GM23338 (cell line): ENCODE measurements at regions not wholly inside any gene's neighbourhood (a gene's known extent, or its start where the extent isn't known, plus 50 kb on each side); places are given as distances from the start of the nearest gene placed in this dataset.

ENCODE experiments used
- ATAC-seq: fragments of 200-7000 bp; cut with Tn5 transposase; 3 replicates; pipeline ENCODE4 v1.9.1; 2020
- DNase-seq: peaks from one replicate; pipeline ENCODE4 v3.0.0-alpha.2; 2015; ENCODE audit warnings: low spot score
- H2AFZ ChIP-seq: fragments of 200-600 bp; sonication (generic); 2 replicates; pipeline ENCODE4 v1.8.0; 2016; ENCODE audit warnings: antibody characterized with exemption, mild to moderate bottlenecking, moderate library complexity
- H3F3A ChIP-seq: fragments of 200-600 bp; sonication (generic); replicated peaks from 2 replicates; pipeline ENCODE4 v1.8.0; 2017; ENCODE audit warnings: antibody characterized with exemption, mixed run types, low read depth
- H3K27ac ChIP-seq: fragments of 200-600 bp; sonication (generic); 2 replicates; pipeline ENCODE4 v1.6.1; 2016; ENCODE audit warnings: low read depth
- H3K27me3 ChIP-seq: fragments of 200-600 bp; sonication (generic); 2 replicates; pipeline ENCODE4 v1.8.0; 2016; ENCODE audit warnings: mild to moderate bottlenecking, mixed run types, moderate library complexity; ENCODE audit not compliant: insufficient read depth
- H3K36me3 ChIP-seq: fragments of 200-600 bp; sonication (generic); 2 replicates; pipeline ENCODE4 v1.8.0; 2016; ENCODE audit warnings: mild to moderate bottlenecking; ENCODE audit not compliant: insufficient read depth
- H3K4me1 ChIP-seq: fragments of 200-600 bp; sonication (generic); 2 replicates; pipeline ENCODE4 v1.8.0; 2016; ENCODE audit warnings: mild to moderate bottlenecking, moderate library complexity; ENCODE audit not compliant: insufficient read depth
- H3K4me2 ChIP-seq: fragments of 200-600 bp; sonication (generic); 2 replicates; pipeline ENCODE4 v1.7.1; 2017; ENCODE audit warnings: mixed run types
- H3K4me3 ChIP-seq: fragments of 200-600 bp; sonication (generic); 2 replicates; pipeline ENCODE4 v1.6.1; 2016; ENCODE audit warnings: mixed run types
- H3K79me2 ChIP-seq: fragments of 200-600 bp; sonication (generic); replicated peaks from 2 replicates; pipeline ENCODE4 v1.8.0; 2017; ENCODE audit warnings: mild to moderate bottlenecking; ENCODE audit not compliant: insufficient read depth
- H3K9me2 ChIP-seq: fragments of 200-600 bp; sonication (generic); 2 replicates; pipeline ENCODE4 v1.8.0; 2017; ENCODE audit not compliant: insufficient read depth
- H4K20me1 ChIP-seq: fragments of 200-600 bp; sonication (generic); replicated peaks from 2 replicates; pipeline ENCODE4 v1.8.0; 2017; ENCODE audit warnings: mild to moderate bottlenecking; ENCODE audit not compliant: insufficient read depth
- H3K27ac Mint-ChIP-seq: 2 replicates; pipeline ENCODE4 v1.8.0; 2020; ENCODE audit warnings: inconsistent platforms, mild to moderate bottlenecking, moderate library complexity, mixed read lengths
- H3K27me3 Mint-ChIP-seq: 3 replicates; pipeline ENCODE4 v1.8.0; 2022; ENCODE audit warnings: low read depth, mild to moderate bottlenecking, moderate library complexity, mixed read lengths, inconsistent platforms; ENCODE audit not compliant: insufficient read depth, poor library complexity
- H3K36me3 Mint-ChIP-seq: 3 replicates; pipeline ENCODE4 v1.8.0; 2021; ENCODE audit warnings: low read depth, mild to moderate bottlenecking, inconsistent platforms, moderate library complexity, mixed read lengths
- H3K4me1 Mint-ChIP-seq: 3 replicates; pipeline ENCODE4 v1.8.0; 2020; ENCODE audit warnings: mild to moderate bottlenecking, inconsistent platforms, mixed read lengths
- H3K4me3 Mint-ChIP-seq: 3 replicates; pipeline ENCODE4 v1.8.0; 2021; ENCODE audit warnings: moderate library complexity, mild to moderate bottlenecking, inconsistent platforms, mixed read lengths
- H3K9me3 Mint-ChIP-seq: 3 replicates; pipeline ENCODE4 v1.8.0; 2020; ENCODE audit warnings: moderate library complexity, mild to moderate bottlenecking, inconsistent platforms, mixed read lengths
- CREB1 ChIP-seq: fragments of 250-450 bp; sonication (Bioruptor Pico); IDR thresholded peaks from 2 replicates; pipeline ENCODE4 v1.5.0; 2020; ENCODE audit warnings: low read depth, mild to moderate bottlenecking, moderate library complexity
- CTCF ChIP-seq, 2 experiments: fragments of 200-600 bp in 1 of 2; sonication (generic) in 1 of 2; conservative IDR thresholded peaks; 2 replicates each; pipeline versions ENCODE4 v1.5.1 to v1.6.1; 2016 to 2017; ENCODE audit warnings: antibody characterized with exemption in 2 of 2, low read depth in 2 of 2, mild to moderate bottlenecking in 2 of 2, moderate library complexity in 1 of 2
- ETS1 ChIP-seq: IDR thresholded peaks from 2 replicates; pipeline ENCODE4 v1.6.1; 2016; ENCODE audit warnings: antibody characterized with exemption
- JUNB ChIP-seq: IDR thresholded peaks from one replicate; pipeline ENCODE4 v1.6.1; 2016; ENCODE audit warnings: antibody characterized with exemption; ENCODE audit not compliant: unreplicated experiment
- NANOG ChIP-seq: IDR thresholded peaks from 2 replicates; pipeline ENCODE4 v1.6.1; 2016; ENCODE audit warnings: antibody characterized with exemption, borderline replicate concordance
- POLR2AphosphoS5 ChIP-seq: IDR thresholded peaks from 2 replicates; pipeline ENCODE4 v1.6.1; 2016; ENCODE audit warnings: antibody characterized with exemption, low read depth
- ZNF462 ChIP-seq: fragments of 250-450 bp; sonication (Bioruptor Pico); IDR thresholded peaks from 2 replicates; pipeline ENCODE4 v1.5.0; 2020; ENCODE audit warnings: mild to moderate bottlenecking, moderate library complexity

- H3K4me1 Mint-ChIP-seq, result no peaks in the 10 kb centered on the region
- no peak for ATAC-seq
- H3K27me3 ChIP-seq, result no peaks in the 10 kb centered on the region
- no peak overlapping the region for H2AFZ ChIP-seq
- H4K20me1 ChIP-seq, result no peaks in the 10 kb centered on the region
- H3K27ac Mint-ChIP-seq, result no peak overlapping the region
- no peak overlapping the region for H3K4me2 ChIP-seq
- H3K9me2 ChIP-seq, result no peaks in the 10 kb centered on the region
- no peak for DNase-seq
- H3K27ac ChIP-seq, result no peak overlapping the region
- no peak overlapping the region for H3K4me3 ChIP-seq
- peaks cover 5% of the 10 kb centered on the region for H3K27me3 Mint-ChIP-seq
- no peaks in the 10 kb centered on the region for H3F3A ChIP-seq
- no peaks in the 10 kb centered on the region for H3K36me3 Mint-ChIP-seq
- H3K36me3 ChIP-seq, result no peaks in the 10 kb centered on the region
- H3K79me2 ChIP-seq, result no peaks in the 10 kb centered on the region
- H3K9me3 Mint-ChIP-seq, result no peaks in the 10 kb centered on the region
- H3K4me3 Mint-ChIP-seq, result no peak overlapping the region
- no peaks in the 10 kb centered on the region for H3K4me1 ChIP-seq
- TF ChIP-seq CTCF (conservative IDR thresholded peaks at IDR 0.05; ENCODE audit: low read depth in 2 of 2), result no peak
- TF ChIP-seq CREB1 (CRISPR knock-in tag), result no peak
- no peak for TF ChIP-seq JUNB
Observed at GRCh38 chr22:44555046-44555445, 57.0 kb upstream of the RTL6 start.

GRCh38 chr22:44554411-44554810 is 56.4 kb upstream of the RTL6 start:
- Histone ChIP-seq H3K27ac (no peak overlapping the region), H3K4me2 (no peak overlapping the region), H3K36me3 (no peaks in the 10 kb centered on the region), H3K4me3 (no peak overlapping the region), H3F3A (no peaks in the 10 kb centered on the region), H3K9me2 (no peaks in the 10 kb centered on the region), H4K20me1 (no peaks in the 10 kb centered on the region), H2AFZ (no peak overlapping the region), H3K27me3 (no peaks in the 10 kb centered on the region), H3K4me1 (no peaks in the 10 kb centered on the region), H3K79me2 (no peaks in the 10 kb centered on the region)
- Mint-ChIP-seq H3K4me1 (no peaks in the 10 kb centered on the region; the same call in 2 of the 3 replicates), H3K36me3 (no peaks in the 10 kb centered on the region), H3K27me3 (peaks cover 5% of the 10 kb centered on the region), H3K4me3 (no peak overlapping the region), H3K27ac (no peak overlapping the region), H3K9me3 (no peaks in the 10 kb centered on the region)
- ATAC-seq (no peak), DNase-seq (no peak)
- TF ChIP-seq CTCF (conservative IDR thresholded peaks at IDR 0.05; ENCODE audit: low read depth in 2 of 2), result no peak
- no peak for TF ChIP-seq JUNB
- TF ChIP-seq POLR2AphosphoS5, result no peak
- no peak for TF ChIP-seq ETS1
- TF ChIP-seq ZNF462 (CRISPR knock-in tag), result no peak
- TF ChIP-seq NANOG, result no peak
- TF ChIP-seq CREB1 (CRISPR knock-in tag), result no peak
